PC-9 (cell line): ENCODE measurements at regions not wholly inside any gene's neighbourhood (a gene's known extent, or its start where the extent isn't known, plus 50 kb on each side); places are given as distances from the start of the nearest gene placed in this dataset.

ENCODE experiments used
- BruUV-seq: library from RNA; stranded (reverse); fragments of 400-500 nt; replicated peaks from 2 replicates; lab custom pipeline; 2021; lab: Mats Ljungman, UMichigan
- CTCF ChIA-PET: fragments of 300-600 bp; sonication (Branson Sonifier 250); formaldehyde crosslinking; loops from one replicate; lab custom pipeline; 2022; ENCODE audit warnings: antibody characterized with exemption; lab: Charles Lee
- POLR2A ChIA-PET: fragments of 300-600 bp; sonication (Branson Sonifier 250); formaldehyde crosslinking; loops from one replicate; lab custom pipeline; 2022; ENCODE audit warnings: antibody characterized with exemption; ENCODE audit not compliant: unreplicated experiment; lab: Charles Lee
- DNase-seq, 2 experiments: peaks; one replicate each; pipeline versions ENCODE4 v3.0.0 to v3.0.0-alpha.2; 2015 to 2022; ENCODE audit warnings: mixed read lengths in 1 of 2
- H2AFZ ChIP-seq: fragments of 200-600 bp; sonication (generic); 2 replicates; pipeline ENCODE4 v1.8.1; 2017; ENCODE audit warnings: antibody characterized with exemption
- H3F3A ChIP-seq: fragments of 200-600 bp; sonication (generic); 2 replicates; pipeline ENCODE4 v1.8.1; 2017; ENCODE audit warnings: antibody characterized with exemption, mild to moderate bottlenecking, low read depth; ENCODE audit not compliant: insufficient read depth
- H3K27ac ChIP-seq: fragments of 200-600 bp; sonication (generic); 2 replicates; pipeline ENCODE4 v1.6.1; 2016; ENCODE audit warnings: mixed run types
- H3K27me3 ChIP-seq: fragments of 200-600 bp; sonication (generic); 2 replicates; pipeline ENCODE4 v1.6.1; 2016; ENCODE audit warnings: low read depth, mixed run types; ENCODE audit not compliant: insufficient read depth
- H3K36me3 ChIP-seq: fragments of 200-600 bp; sonication (generic); 2 replicates; pipeline ENCODE4 v1.6.1; 2016; ENCODE audit warnings: low read depth, mixed run types
- H3K4me1 ChIP-seq: fragments of 200-600 bp; sonication (generic); replicated peaks from 2 replicates; pipeline ENCODE4 v1.6.1; 2016; ENCODE audit warnings: mixed run types; ENCODE audit not compliant: insufficient read depth
- H3K4me2 ChIP-seq: fragments of 200-600 bp; sonication (generic); 2 replicates; pipeline ENCODE4 v1.6.1; 2017; ENCODE audit warnings: mixed run types
- H3K4me3 ChIP-seq: fragments of 200-600 bp; sonication (generic); 2 replicates; pipeline ENCODE4 v1.6.1; 2016; ENCODE audit warnings: mixed run types
- H3K79me2 ChIP-seq: fragments of 200-600 bp; sonication (generic); 2 replicates; pipeline ENCODE4 v1.6.1; 2017; ENCODE audit warnings: low read depth, mixed run types
- H3K9me2 ChIP-seq: fragments of 200-600 bp; sonication (generic); 2 replicates; pipeline ENCODE4 v1.8.1; 2017; ENCODE audit warnings: mild to moderate bottlenecking; ENCODE audit not compliant: insufficient read depth
- H3K9me3 ChIP-seq: fragments of 200-600 bp; sonication (generic); 2 replicates; pipeline ENCODE4 v1.8.1; 2016; ENCODE audit warnings: low read depth; ENCODE audit not compliant: insufficient read depth
- H4K20me1 ChIP-seq: fragments of 200-600 bp; sonication (generic); 2 replicates; pipeline ENCODE4 v1.8.1; 2017; ENCODE audit not compliant: insufficient read depth
- CTCF ChIP-seq: fragments of 200-600 bp; sonication (generic); conservative IDR thresholded peaks from 2 replicates; pipeline ENCODE4 v1.6.1; 2017; ENCODE audit warnings: mixed run types, antibody characterized with exemption, mild to moderate bottlenecking, moderate library complexity
- EZH2 ChIP-seq: fragments of 200-600 bp; sonication (generic); IDR thresholded peaks from 2 replicates; pipeline ENCODE4 v1.8.0; 2017; ENCODE audit warnings: antibody characterized with exemption, low read depth
- intact Hi-C: fragments of 100-400 bp; cut with micrococcal nuclease; formaldehyde crosslinking; loops from one replicate; pipeline ENCODE4 v1.10.0; 2022; ENCODE audit not compliant: unreplicated experiment

GRCh38 chr18:77870894-77871293 is 621.2 kb downstream of the GALR1 start:
- Histone ChIP-seq H2AFZ (no peak overlapping the region), H3K4me1 (no peaks in the 10 kb centered on the region), H3K9me3 (no peaks in the 10 kb centered on the region), H3K9me2 (no peaks in the 10 kb centered on the region), H3K27me3 (peaks cover 90% of the 10 kb centered on the region), H3K4me3 (no peak overlapping the region), H3K27ac (no peak overlapping the region), H4K20me1 (no peaks in the 10 kb centered on the region), H3K79me2 (no peaks in the 10 kb centered on the region), H3K4me2 (no peak overlapping the region), H3K36me3 (no peaks in the 10 kb centered on the region), H3F3A (no peaks in the 10 kb centered on the region)
- no TSS peak for BruUV-seq
- intact Hi-C loops = no loop called here
- no peak for DNase-seq
- TF ChIP-seq CTCF = no peak
- TF ChIP-seq EZH2 = no peak
- ChIA-PET CTCF (no interaction called here), POLR2A (no interaction called here)

GRCh38 chr18:77872166-77872565 is 622.5 kb downstream of the GALR1 start:
- ChIA-PET POLR2A (no interaction called here), CTCF (no interaction called here)
- Histone ChIP-seq H3K27ac (no peak overlapping the region), H3K79me2 (no peaks in the 10 kb centered on the region), H3K27me3 (peaks cover 90% of the 10 kb centered on the region), H3K9me3 (no peaks in the 10 kb centered on the region), H4K20me1 (no peaks in the 10 kb centered on the region), H2AFZ (no peak overlapping the region), H3K4me3 (no peak overlapping the region), H3K36me3 (no peaks in the 10 kb centered on the region), H3F3A (no peaks in the 10 kb centered on the region), H3K9me2 (no peaks in the 10 kb centered on the region), H3K4me2 (no peak overlapping the region), H3K4me1 (no peaks in the 10 kb centered on the region)
- DNase-seq = no peak
- intact Hi-C loops = no loop called here
- no TSS peak for BruUV-seq
- TF ChIP-seq CTCF = no peak
- TF ChIP-seq EZH2 = no peak

GRCh38 chr18:77876319-77876865 is 626.7 kb downstream of the GALR1 start:
- Histone ChIP-seq H3K4me1 (no peaks in the 10 kb centered on the region), H3K9me3 (no peaks in the 10 kb centered on the region), H3F3A (no peaks in the 10 kb centered on the region), H3K36me3 (no peaks in the 10 kb centered on the region), H3K27ac (no peak overlapping the region), H3K27me3 (peaks cover 82% of the 10 kb centered on the region), H3K4me3 (no peak overlapping the region), H3K4me2 (no peak overlapping the region), H3K79me2 (no peaks in the 10 kb centered on the region), H4K20me1 (no peaks in the 10 kb centered on the region), H2AFZ (no peak overlapping the region), H3K9me2 (no peaks in the 10 kb centered on the region)
- no TSS peak for BruUV-seq
- ChIA-PET POLR2A (no interaction called here), CTCF (no interaction called here)
- no peak for DNase-seq
- TF ChIP-seq CTCF (no peak), EZH2 (no peak)
- intact Hi-C loops = no loop called here
